ENCODE measurements at regions not wholly inside any gene's neighbourhood (a gene's known extent, or its start where the extent isn't known, plus 50 kb on each side); places are given as distances from the start of the nearest gene placed in this dataset.

DNA sequence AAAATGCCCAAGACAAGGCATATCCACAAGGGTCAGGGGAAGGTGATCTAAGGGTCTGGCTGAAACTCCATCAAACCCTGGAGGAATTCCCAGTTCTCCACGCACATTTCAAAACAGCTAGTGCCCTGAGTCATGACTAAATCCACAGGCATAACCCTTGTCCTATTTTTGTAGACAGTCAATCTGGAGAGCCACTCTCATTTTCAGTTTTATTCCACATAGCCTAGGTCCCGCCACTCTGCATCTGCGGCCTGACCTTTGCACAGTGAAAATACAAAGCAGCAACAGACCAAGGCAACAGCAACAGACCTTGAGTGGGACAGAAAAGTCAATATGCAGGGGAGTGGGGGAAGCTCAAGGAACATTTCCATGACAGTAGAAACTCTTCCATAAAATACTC, 201.4 kb upstream of the NPVF start:
- TF ChIP-seq, protein P1, sequence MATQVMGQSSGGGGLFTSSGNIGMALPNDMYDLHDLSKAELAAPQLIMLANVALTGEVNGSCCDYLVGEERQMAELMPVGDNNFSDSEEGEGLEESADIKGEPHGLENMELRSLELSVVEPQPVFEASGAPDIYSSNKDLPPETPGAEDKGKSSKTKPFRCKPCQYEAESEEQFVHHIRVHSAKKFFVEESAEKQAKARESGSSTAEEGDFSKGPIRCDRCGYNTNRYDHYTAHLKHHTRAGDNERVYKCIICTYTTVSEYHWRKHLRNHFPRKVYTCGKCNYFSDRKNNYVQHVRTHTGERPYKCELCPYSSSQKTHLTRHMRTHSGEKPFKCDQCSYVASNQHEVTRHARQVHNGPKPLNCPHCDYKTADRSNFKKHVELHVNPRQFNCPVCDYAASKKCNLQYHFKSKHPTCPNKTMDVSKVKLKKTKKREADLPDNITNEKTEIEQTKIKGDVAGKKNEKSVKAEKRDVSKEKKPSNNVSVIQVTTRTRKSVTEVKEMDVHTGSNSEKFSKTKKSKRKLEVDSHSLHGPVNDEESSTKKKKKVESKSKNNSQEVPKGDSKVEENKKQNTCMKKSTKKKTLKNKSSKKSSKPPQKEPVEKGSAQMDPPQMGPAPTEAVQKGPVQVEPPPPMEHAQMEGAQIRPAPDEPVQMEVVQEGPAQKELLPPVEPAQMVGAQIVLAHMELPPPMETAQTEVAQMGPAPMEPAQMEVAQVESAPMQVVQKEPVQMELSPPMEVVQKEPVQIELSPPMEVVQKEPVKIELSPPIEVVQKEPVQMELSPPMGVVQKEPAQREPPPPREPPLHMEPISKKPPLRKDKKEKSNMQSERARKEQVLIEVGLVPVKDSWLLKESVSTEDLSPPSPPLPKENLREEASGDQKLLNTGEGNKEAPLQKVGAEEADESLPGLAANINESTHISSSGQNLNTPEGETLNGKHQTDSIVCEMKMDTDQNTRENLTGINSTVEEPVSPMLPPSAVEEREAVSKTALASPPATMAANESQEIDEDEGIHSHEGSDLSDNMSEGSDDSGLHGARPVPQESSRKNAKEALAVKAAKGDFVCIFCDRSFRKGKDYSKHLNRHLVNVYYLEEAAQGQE (IDR thresholded peaks at IDR 0.05; ENCODE audit: insufficient replicate concordance, low read depth), result no peak
- TF ChIP-seq, protein P2, sequence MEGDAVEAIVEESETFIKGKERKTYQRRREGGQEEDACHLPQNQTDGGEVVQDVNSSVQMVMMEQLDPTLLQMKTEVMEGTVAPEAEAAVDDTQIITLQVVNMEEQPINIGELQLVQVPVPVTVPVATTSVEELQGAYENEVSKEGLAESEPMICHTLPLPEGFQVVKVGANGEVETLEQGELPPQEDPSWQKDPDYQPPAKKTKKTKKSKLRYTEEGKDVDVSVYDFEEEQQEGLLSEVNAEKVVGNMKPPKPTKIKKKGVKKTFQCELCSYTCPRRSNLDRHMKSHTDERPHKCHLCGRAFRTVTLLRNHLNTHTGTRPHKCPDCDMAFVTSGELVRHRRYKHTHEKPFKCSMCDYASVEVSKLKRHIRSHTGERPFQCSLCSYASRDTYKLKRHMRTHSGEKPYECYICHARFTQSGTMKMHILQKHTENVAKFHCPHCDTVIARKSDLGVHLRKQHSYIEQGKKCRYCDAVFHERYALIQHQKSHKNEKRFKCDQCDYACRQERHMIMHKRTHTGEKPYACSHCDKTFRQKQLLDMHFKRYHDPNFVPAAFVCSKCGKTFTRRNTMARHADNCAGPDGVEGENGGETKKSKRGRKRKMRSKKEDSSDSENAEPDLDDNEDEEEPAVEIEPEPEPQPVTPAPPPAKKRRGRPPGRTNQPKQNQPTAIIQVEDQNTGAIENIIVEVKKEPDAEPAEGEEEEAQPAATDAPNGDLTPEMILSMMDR (IDR thresholded peaks at IDR 0.05; ENCODE audit: insufficient read depth, low read length), result no peak

All from HL-60 (cell line).